ENCODE measurements at regions not wholly inside any gene's neighbourhood (a gene's known extent, or its start where the extent isn't known, plus 50 kb on each side); places are given as distances from the start of the nearest gene placed in this dataset.

GRCh38 chr7:15854841-15855524 is 168.5 kb upstream of the MEOX2 start:
- TF ChIP-seq POLR2A (IDR thresholded peaks at IDR 0.05; ENCODE audit: low read depth, low read length) (no peak), POLR2AphosphoS5 (IDR thresholded peaks at IDR 0.05; ENCODE audit: low read depth, low read length) (no peak)

Data from GM12892 (cell line).